Lower lobe of right lung (tissue), 2 donors: ENCODE measurements at regions not wholly inside any gene's neighbourhood (a gene's known extent, or its start where the extent isn't known, plus 50 kb on each side); places are given as distances from the start of the nearest gene placed in this dataset.

Source experiments
- ATAC-seq, 2 donors: fragments of 200-7000 bp; cut with Tn5 transposase; one replicate each; pipeline ENCODE4 v1.9.1; 2020 to 2022; ENCODE audit warnings: mild to moderate bottlenecking in 2 of 2, moderate library complexity in 2 of 2
- DNase-seq: peaks from one replicate; pipeline ENCODE4 v3.0.0-alpha.2; 2020
- H3K27ac ChIP-seq: fragments of 200-600 bp; one replicate; pipeline ENCODE4 v1.8.0; 2022
- H3K27me3 ChIP-seq: fragments of 200-600 bp; one replicate; pipeline ENCODE4 v1.8.0; 2022; ENCODE audit warnings: low read depth
- H3K36me3 ChIP-seq: fragments of 200-600 bp; one replicate; pipeline ENCODE4 v1.8.0; 2022; ENCODE audit warnings: mild to moderate bottlenecking
- H3K4me1 ChIP-seq: fragments of 200-600 bp; one replicate; pipeline ENCODE4 v1.8.0; 2022
- H3K4me3 ChIP-seq: fragments of 200-600 bp; one replicate; pipeline ENCODE4 v1.8.0; 2022; ENCODE audit warnings: mild to moderate bottlenecking
- H3K9me3 ChIP-seq: fragments of 200-600 bp; one replicate; pipeline ENCODE4 v1.8.0; 2022
- intact Hi-C: fragments of 100-400 bp; cut with DNase I; formaldehyde crosslinking; loops from one replicate; pipeline ENCODE4 v1.11.0; 2022
- TF ChIP-seq, protein P1 (sequence below): fragments of 200-600 bp; IDR thresholded peaks from one replicate; pipeline ENCODE4 v1.8.0; 2022; ENCODE audit warnings: antibody characterized with exemption, mild to moderate bottlenecking
- donor health status: DM: no; HTN: yes; CAD: no; lungs with severe emphysema.

DNA sequence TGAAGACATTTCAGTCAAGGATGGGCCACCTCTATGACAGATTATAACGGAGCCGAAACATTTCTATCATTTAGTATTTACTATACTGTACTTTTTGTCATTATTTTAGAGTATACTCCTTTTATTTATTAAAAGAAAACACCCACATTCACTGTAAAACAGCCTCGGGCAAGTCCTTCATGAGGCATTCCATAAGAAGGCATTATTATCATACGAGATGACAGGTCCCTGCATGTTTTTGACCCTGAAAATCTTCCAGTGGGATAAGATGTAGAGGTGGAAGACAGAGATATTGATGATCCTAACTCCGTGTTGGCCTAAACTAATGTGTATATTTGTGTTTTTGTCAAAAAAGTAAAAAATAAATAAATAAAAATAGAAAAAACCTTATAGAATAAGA lies 245.0 kb downstream of the MTX2 start:
- Histone ChIP-seq H3K27me3 (no peaks in the 10 kb centered on the region), H3K9me3 (no peaks in the 10 kb centered on the region), H3K27ac (no peak overlapping the region), H3K36me3 (no peaks in the 10 kb centered on the region), H3K4me1 (no peaks in the 10 kb centered on the region), H3K4me3 (no peak overlapping the region)
- no peak for DNase-seq
- no peak for ATAC-seq
- TF ChIP-seq, protein P1, sequence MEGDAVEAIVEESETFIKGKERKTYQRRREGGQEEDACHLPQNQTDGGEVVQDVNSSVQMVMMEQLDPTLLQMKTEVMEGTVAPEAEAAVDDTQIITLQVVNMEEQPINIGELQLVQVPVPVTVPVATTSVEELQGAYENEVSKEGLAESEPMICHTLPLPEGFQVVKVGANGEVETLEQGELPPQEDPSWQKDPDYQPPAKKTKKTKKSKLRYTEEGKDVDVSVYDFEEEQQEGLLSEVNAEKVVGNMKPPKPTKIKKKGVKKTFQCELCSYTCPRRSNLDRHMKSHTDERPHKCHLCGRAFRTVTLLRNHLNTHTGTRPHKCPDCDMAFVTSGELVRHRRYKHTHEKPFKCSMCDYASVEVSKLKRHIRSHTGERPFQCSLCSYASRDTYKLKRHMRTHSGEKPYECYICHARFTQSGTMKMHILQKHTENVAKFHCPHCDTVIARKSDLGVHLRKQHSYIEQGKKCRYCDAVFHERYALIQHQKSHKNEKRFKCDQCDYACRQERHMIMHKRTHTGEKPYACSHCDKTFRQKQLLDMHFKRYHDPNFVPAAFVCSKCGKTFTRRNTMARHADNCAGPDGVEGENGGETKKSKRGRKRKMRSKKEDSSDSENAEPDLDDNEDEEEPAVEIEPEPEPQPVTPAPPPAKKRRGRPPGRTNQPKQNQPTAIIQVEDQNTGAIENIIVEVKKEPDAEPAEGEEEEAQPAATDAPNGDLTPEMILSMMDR = no peak
- intact Hi-C loops = no loop called here

DNA sequence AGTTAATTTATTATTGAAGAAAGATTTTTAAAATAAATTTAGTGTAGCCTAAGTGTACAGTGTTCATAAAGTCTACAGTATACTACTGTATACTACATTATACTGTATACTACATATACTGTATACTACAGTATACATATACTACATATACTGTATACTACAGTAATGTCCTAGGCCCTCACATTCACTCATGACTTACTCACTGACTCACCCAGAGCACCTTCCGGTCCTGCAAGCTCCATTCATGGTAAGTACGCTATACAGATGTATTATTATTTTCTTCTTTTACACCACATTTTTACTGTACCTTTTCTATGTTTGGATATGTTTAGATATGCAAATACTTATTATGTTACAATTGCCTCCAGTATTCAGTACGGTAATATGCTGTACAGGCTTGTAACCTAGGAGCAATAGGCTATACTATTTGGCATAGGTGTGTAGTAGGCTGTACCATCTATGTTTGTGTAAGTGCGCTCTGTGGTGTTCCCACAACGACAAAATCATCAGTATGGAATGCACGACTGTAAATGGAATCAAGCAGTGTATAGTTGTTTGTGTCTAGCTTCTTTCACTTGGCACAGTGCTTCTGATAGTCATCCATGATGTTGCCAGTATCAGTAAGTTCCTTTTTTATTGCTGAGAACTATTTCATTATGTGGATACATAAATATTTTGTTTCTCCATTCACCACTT lies 245.7 kb downstream of the MTX2 start:
- no peaks in the 10 kb centered on the region for H3K27me3 ChIP-seq

DNA sequence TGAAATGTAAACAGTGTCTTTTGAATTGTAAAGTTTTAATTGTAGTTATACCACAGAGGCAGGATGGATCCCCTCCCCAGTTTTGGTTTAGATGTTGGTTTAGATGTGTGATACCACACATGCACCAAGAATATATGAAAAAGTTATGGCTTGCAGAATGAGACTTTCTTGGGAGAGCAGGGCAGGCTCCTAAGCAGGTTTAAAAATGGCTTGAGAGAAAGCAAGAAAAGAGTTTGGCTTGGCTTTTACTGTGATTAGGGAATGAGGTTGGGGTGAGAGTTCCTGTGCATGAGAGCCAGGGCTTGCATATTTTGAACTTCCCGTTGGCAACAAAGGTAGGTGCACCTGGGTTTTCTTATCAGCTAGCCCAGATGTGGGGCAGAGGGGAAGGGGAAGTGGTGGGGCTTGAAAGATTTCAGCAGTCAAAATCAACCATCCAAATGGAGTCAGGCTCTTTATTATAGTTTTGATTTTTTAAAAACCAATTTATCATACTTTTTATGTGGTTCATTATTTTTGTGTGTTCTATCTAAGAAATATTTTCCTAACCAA lies 246.9 kb downstream of the MTX2 start:
- Histone ChIP-seq H3K27ac (no peak overlapping the region), H3K4me3 (no peak overlapping the region), H3K36me3 (no peaks in the 10 kb centered on the region), H3K9me3 (no peaks in the 10 kb centered on the region), H3K27me3 (no peaks in the 10 kb centered on the region), H3K4me1 (no peaks in the 10 kb centered on the region)
- TF ChIP-seq, protein P1 = no peak
- no peak for ATAC-seq
- intact Hi-C loops = no loop called here
- no peak for DNase-seq

More for the DNA sequence above, 245.7 kb downstream of the MTX2 start:
- intact Hi-C loops = no loop called here
- no peak overlapping the region for H3K4me3 ChIP-seq
- H3K36me3 ChIP-seq = no peaks in the 10 kb centered on the region
- H3K4me1 ChIP-seq = no peaks in the 10 kb centered on the region
- no peaks in the 10 kb centered on the region for H3K9me3 ChIP-seq
- DNase-seq (no peak), ATAC-seq (no peak)
- H3K27ac ChIP-seq = no peak overlapping the region
- TF ChIP-seq, protein P1 = no peak

DNA sequence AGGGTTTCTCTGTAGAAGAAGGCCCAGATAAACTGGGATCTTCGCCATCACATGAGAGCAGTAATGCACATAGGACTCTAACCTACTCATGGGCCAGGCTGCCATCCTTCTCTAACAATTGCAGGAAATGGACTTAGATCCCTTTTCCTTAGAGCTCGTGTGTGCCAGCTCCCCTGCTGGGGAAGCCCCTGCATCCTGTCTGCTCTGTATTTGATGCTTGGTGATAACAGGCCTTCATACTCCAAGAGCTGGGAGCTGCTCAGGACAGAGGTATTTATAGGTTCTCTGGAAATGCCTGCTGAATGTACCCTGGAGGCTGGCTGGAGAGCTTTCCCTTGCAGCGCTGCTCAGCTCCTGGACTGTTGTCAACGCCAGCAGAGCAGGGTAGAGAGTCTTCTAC lies 249.6 kb downstream of the MTX2 start:
- no peaks in the 10 kb centered on the region for H3K27me3 ChIP-seq
- no peaks in the 10 kb centered on the region for H3K4me1 ChIP-seq
- H3K9me3 ChIP-seq = no peaks in the 10 kb centered on the region
- no peaks in the 10 kb centered on the region for H3K36me3 ChIP-seq
- no peak overlapping the region for H3K4me3 ChIP-seq
- TF ChIP-seq, protein P1 = no peak
- no peak overlapping the region for H3K27ac ChIP-seq
- ATAC-seq = peak; percentile 28 to 41
- no peak for DNase-seq
- intact Hi-C loops = no loop called here

DNA sequence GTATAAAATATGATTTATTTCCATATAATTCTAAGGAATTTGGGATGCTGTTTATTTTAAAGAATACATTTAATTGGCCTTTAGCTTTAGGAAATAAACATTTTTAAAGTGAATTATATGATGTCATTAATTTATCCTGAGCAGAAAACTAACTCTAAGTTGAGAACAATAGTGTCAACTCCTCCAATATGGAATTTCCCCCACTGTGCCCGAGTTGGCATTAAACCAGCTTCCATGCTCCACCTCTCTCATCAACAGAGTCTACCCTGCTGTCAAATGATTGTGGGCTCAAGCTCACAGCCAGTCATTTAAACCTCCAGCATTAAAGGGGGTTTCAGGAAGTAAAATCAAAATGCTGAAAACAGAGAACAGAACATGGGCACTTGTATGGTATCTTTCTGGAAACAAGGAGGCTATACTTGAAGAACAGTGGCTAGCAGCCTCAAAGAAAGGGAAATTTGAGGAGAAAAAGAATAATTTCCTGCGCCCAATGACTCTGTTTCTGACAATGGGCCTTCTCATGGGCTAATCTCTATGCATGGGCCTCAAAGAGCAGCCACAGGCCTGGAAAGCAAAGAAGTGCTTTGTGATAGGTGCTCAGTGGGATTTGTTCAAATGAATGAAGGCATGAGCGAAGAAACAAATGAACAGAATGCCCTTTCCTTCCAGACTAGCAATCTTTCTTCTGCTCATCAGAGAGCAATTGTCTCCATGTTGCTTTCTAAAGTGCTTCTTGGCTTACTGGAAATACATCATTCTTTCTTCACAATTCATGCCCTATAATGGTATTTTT lies 252.8 kb downstream of the MTX2 start:
- DNase-seq (no peak), ATAC-seq (no peak)
- Histone ChIP-seq H3K27ac (no peak overlapping the region), H3K4me3 (no peak overlapping the region), H3K36me3 (no peaks in the 10 kb centered on the region), H3K27me3 (no peaks in the 10 kb centered on the region), H3K9me3 (no peaks in the 10 kb centered on the region), H3K4me1 (peaks cover 4% of the 10 kb centered on the region)
- TF ChIP-seq, protein P1 = no peak
- intact Hi-C loops = no loop called here
